HG03097 (cell line): ENCODE measurements at regions not wholly inside any gene's neighbourhood (a gene's known extent, or its start where the extent isn't known, plus 50 kb on each side); places are given as distances from the start of the nearest gene placed in this dataset.

Experiments
- ATAC-seq: cut with Tn5 transposase; IDR thresholded peaks from one replicate; pipeline ENCODE4 v1.9.1; 2021; ENCODE audit not compliant: unreplicated experiment, low FRiP score

DNA sequence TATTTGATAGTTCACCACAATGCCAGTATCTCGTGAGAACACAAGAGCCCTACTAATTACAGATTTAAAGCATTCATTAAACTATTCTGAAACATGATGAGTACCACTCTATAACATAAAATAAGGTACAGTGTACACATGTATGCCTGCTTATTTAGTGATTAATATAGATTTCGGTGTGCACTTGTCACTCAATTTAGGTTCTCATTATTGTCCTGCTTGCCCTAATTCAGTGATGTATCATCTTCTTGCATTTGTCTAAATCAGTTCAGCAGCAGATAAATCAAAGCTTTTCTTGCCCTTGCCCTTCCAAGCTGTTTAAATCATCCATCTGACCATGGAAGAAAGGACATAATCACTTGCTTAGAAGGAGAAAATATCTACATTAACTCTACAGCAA, 359.7 kb downstream of the GXYLT1 start:
- ATAC-seq: no peak

DNA sequence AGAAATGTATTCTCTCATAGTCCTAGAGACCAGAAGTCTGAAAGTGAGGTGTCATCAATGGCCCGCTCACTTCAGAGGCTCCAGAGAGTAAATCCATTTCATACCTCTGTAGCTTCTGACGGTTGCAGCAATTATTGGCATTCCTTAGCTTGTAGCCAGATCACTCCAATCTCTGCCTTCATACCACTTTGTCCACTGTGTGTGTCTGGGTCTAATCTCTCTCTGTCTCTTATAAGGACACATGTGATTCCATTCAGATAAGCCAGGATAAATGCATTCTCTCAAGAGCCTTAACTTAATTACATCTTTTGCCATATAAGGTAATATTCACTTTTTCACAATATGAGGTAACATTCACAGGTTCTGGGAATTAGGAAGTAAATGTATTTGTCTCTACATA, 365.7 kb downstream of the GXYLT1 start:
- no peak for ATAC-seq

DNA sequence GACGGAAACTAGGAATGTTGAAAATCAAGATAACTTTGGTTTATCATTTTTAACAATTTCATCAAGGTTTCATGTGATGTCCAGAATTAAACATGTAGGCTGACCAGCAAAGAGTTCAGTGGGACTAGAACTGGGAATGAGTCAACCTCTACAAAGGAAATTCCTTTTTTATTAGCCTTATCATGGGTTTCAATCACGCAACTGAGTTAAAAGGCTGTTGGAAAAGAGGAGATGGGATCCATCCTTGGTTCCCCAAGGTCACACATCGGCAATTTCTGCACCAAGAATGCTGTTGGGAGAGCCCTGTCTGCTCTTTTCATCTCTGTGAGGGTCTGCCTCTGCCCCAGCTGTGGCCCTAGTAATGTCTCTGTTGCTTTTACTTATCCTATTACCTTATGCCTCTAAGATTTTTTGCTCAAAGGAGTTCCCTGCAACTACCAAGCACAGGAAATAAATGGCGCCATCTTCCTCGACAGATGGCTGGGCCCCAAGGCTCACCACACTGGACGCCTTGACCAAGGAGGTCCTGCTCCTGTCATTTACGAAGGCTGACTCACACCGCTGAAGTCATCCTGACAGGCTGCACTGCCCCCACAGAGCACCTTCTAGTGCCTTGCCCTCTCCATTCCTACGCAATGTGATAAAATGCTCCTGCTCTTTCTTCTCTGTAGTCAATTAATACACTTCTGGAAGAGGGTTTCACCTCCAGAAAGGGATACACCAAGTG, 367.4 kb downstream of the GXYLT1 start:
- no peak for ATAC-seq

DNA sequence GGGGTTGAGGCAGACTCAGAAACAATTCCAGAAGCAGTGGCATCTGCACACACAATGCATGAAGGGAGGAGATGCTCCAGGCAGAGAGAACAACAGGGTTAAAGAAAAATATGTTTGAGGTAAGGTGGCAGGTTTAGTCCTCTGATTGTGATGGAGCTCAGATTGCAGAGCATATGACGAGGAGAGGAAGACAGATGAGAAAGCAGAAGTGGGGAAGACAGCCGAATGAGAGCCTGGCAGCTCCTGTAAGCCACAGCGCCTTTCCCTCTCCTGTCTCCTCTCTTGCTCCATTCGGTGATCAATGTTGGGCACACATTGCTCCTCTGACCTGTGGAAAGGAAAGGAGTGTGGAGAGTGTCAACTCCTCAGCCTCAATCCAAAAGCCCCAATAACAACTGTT, 372.2 kb downstream of the GXYLT1 start:
- no peak for ATAC-seq

DNA sequence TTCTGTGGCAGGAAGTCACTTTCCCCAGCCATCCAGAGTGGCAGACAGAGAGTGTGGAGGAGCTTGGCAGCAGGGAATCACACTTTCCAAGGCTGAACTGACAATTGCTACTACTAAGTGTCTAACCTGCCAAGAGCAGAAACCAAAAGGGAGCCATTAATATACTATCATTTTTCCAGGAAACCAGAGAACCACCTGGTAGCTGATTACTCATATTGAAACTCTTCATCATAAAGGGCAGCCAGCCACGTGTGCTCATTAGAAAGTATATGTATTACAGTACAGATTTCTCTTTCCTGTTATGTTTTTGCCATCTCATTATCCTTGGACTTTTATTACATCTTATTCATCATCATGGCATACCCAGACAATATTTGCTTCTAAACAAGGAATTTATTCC, 374.9 kb downstream of the GXYLT1 start:
- ATAC-seq: peak; percentile 64

DNA sequence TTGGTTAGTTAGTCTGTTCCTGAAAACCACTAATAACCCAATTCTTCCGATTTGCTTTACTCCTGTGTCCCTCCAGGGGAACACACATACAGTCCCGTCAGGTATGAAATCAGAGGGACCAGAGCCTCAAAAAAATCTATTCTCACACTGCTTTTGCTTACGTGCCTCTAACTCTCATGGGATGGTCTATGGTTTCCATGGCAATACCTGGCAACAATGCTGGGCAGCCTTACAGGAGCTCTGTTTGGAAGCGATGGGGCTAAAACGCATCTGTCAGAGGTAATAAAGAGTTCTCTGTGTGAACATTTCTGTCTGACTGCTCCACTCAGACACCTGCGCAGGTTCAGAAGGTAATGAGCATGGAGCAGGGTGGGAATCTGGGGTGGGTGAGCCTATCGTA, 376.2 kb downstream of the GXYLT1 start:
- ATAC-seq: no peak

DNA sequence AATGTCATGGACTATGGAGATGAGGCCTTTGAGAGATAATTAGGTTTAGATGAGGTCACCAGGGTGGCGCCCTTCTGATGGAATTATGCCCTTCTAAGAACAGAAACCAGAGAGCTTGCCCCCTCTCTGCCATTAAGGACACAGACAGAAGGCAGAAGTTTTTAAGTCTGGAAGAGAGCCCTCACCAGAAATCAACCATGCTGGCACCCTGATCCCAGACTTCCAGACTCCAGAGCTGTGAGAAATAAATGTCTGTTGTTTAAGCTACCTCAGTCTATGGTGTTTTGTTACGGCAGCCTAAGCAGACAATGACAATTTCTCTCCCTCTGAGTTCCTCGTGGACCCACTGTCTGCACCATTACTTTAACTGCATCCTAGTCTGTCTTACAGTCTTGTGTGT, 382.0 kb downstream of the GXYLT1 start:
- no peak for ATAC-seq

DNA sequence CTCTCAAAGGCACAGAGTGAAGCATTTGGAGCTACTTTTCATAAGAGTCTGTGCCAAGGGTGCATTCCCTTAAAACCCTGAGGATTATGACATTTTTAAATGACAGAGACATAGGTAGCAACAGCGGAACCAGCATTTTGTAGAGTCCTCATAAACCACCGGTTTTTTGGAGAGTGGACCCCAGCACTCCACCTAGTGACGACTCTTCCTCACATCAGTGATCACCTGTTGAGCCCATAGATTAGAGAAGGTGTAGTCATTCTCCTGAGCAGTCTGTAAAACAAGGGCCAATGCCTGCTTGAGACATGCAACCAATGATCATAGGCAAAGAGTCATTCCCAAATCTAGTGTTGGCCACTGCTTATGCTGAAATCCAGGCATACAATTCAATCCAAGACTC, 399.1 kb downstream of the GXYLT1 start:
- no peak for ATAC-seq

DNA sequence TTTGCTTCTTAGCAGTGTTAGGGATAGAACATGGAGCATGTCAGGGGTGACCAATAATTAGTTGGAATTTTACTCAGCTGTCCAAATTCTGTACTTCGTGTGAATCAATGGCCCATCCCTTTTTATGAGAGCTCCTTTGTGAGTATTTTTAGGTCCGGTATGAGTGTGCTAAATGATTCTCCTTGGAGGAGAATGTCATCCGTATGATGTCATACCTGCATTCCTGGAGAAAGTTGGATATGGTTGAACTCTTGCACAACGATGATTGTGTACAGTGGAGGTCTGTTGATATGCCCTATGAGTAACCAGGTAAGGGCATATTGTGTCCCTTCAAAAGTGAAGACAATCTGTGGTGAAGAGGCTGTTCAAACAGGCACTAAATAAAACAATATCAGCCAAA, 400.8 kb downstream of the GXYLT1 start:
- no peak for ATAC-seq

DNA sequence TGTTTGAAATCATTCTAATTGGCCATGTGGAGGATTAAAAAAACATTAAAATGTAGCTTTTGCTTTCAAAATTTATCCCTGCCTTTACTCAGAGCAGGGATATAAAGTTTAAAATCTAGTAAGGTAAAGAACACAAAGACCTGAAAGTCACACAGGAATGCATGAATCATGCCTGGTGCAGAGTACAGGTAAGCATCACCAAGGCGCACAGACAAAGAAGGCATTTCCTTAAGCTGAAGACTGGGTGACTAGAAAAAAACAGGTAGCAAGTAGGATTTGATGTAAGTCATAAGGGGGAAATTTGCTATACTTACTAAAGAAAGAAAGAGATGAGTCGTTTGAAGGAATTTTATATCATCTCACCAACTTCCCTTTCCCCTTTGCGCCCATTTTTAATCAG, 405.6 kb downstream of the GXYLT1 start:
- ATAC-seq: no peak

DNA sequence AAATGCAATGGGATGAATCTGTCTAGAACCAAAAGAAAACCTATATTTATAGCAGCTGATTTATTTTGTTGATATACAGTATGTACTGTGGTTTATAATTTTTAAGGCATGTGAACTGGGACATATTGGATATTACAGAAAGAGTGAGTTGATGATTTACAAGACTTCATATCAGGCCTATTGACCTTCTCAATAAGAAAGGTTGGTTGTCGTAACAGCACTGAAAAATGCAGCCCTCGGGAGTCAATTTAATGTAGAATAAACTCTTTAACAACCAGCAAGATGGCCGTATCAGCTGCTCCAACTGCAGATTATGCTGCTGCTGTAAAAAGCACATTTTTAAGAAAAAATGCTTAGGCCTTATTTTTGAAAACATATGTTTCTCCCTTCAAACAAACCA, 407.3 kb downstream of the GXYLT1 start:
- no peak for ATAC-seq

DNA sequence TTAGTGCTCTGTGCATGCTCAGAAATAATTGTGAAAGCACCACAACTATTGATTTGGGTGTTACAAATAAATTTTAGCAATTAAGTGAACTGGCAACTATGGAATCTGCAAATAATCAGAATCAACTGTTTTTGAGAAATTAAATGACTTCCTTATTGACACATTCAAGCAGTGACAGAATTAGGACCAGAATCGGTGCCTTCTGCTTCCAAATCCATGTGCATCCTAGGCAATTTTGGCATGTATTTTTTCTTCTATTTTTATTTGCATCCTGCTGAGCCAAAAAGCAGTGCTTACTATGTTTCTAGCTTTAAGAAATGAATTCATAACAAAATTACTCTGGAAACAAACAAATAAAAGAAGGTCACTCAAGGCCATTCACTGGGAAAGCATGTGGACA, 408.2 kb downstream of the GXYLT1 start:
- ATAC-seq: no peak

DNA sequence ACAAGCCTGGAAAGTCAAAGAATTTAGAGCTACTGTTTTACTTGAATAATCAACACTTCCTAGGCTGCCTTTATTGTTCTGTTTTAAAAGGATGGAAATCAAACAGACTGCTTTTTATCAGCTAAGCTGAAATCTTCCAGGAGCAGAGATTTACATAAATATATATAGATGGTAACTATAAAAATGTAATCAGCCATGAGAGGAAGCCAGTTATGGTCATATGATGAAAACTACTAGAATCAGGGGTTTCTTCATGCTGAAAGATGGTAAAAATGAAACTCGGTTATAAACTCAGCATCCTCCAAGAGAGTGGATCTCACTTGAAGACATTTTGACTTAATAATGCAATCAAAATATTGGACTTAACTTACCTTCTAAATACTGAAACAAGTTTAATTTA, 413.0 kb downstream of the GXYLT1 start:
- ATAC-seq: no peak

DNA sequence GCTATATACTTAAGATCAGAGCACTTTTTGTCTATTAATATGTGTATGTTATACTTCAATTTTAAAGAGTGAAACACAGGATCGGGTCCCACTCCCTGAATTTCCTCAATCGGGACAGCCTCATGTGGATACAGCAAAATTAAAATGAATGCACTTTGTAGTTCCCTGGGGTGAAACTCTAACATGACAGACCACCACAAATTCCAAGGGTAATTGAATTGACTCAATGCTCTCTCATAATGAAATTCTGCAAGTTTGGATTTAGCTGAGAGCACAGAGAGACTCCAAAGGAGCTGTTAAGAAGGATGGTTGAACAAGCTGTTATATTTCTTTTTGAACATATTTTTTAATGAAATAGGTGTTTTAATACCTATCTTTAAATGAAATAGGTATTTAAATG, 413.6 kb downstream of the GXYLT1 start:
- ATAC-seq: no peak

DNA sequence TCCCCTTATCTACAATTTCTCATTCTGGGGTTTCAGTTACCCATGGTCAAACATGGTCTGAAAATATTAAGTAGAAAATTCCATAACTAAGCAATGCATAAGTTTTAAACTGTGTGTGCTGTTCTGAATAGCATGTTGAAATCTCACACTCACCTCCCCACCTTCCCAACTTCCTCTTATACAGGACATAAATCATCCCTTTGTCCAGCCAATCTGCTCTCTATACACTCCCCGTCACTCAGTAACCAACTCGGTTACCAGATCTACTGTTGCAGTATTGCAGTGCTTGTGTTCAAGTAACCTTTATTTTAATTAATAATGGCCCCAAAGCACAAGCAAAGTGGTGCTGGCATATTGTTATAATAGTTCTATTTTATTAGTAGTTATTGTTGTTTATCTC, 420.5 kb downstream of the GXYLT1 start:
- no peak for ATAC-seq

DNA sequence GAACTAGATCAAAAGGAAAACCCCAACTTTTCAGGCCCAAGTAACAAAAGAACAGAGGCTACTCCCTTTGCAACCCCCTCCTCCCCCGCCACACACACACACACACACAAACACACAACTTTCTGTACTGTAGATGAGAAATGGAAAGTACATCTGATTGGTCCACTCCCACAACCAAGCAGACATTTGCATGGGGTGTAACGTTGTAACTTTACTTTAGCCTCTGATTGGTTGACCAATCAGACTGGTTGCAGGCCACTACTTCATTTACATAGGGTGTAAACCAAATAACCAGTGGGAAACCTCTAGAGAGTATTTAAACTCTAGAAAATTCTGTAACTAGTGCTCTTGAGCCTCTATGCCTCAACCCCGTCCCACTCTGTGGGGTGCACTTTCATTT, 425.5 kb downstream of the GXYLT1 start:
- no peak for ATAC-seq

DNA sequence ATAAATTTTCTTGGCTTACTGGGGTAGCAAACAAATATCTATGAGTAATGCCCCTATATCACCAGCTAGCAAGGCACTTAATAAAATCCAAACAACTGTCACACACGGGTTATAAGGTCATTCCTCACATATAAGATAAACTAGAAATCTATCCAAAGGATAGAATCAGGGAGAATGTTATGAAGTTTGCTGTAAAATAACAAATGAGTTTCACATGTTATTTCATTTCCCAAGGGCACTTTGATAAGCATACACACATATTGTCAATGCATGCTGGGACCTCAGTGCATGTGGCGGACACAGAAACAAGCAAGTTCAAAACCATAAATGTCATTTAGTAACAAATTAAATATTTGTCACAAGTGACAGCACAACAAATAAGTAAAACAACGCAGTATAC, 429.4 kb downstream of the GXYLT1 start:
- no peak for ATAC-seq

DNA sequence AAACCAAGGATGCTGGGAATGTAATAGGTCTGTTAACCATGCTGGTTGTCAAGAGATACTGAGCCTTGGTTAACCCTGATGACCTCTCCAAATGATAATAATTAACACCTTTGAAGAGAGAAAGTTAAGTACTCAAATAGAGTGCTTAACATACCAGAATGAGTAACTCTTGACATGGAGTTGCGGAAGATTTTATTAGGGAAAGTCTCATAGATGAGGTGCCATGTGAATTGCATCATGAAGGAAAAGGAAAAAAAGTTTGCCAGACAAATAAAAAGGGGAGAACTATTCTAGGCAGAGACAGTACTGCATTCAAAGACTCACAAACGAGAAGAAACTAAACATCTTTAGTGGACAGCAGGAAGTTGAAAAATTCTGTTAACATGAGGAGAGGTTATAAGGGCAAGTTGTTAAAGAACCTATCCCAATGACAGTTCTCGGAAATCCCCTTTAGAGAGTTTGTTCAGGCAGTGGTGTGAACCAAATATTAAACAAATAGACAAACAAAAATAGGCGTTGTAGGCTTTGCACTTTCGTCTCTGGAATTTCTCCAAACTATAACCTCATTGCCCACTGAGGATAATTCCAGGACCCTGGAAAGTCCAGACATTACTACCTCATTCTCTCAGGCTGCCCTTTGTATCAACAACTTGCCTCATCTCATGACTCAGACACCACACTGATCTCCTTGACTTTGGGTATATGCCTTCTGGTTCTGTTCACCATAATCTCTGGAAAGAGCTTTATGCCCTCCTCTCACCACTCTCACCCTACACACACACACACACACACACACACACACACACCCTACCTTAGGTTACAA, 435.0 kb downstream of the GXYLT1 start:
- ATAC-seq: no peak

DNA sequence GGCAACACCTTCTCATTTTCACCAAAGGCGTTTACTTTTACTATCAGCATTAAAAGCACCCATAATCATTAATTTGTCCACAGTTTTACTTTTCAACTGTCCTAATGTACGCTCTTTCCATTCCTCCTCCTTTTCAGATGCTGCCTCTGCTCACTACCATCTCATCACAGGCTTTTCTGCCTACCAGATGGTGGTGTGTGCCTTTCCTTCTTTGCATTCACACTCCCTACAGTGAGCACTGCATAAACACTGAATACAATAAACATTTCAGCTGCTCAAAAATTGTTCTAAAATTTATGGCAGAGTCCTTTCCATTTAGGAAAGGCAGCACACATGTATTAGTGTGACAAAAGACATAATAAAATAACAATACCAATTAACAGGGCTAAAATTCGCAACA, 435.7 kb downstream of the GXYLT1 start:
- no peak for ATAC-seq

DNA sequence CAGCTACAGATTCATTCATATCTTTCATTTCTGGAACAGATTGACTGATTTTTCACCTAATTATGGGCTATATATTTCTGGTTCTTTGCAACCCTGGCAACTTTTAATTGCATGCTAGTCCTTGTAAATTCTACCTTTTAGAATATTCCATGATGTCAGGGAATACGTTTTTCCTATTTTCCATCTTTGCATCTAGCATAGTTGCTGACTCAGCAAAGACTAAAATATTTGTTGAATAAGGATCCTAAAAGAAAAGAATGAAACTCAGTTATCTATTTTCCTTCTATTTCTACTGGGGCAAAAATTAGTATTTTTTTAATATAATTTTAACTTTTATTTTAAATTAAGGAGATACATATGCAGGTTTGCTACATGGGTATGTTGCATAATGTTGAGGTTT, 438.3 kb downstream of the GXYLT1 start:
- no peak for ATAC-seq

DNA sequence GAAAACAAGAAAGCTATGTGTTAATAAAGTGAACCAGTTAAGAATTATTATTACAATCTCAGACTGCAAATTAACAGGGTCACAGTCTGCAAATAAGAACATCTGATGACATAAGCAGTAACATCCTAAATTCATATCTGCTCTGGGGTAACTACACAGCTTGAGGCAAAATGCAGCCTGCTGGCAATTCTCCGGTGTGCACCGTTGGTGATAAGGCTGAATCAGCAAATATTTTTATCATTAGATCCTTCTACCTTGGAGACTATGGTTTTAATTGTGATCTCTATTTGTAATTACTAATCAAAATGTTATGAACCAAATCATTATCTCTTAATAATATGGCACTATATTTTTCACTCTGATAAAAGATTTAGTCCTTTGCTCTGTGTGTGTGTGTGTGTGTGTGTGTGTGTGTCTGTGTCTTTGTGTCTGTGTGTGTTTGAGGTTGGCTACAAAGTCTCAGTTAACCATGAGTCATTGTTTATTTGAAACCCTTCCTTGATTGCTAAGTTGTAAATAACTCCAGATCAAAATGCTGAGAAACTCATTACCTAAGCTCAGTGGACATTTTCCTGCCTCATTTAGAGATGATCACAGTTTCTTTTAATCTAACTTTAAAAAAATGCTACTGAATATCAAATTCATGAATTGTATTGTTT, 442.6 kb downstream of the GXYLT1 start:
- no peak for ATAC-seq

DNA sequence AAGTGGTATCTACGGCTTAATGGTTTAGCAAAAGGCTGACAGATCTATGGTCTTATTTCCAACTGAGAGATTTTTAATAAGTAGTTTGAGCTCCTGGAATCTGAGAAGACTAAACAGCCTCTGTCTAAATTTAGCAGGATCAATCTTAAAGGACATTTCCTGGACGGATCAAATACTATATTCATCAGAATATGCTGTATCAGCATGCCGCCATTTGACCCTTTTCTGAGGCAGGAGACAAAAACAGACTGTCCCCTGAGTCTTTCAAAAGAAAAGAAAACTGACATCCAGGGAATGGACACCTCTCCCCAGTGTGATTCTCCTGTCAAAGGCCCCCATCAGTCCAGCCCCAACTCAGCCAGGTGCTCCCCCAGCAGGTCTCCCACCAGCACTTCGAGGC, 443.7 kb downstream of the GXYLT1 start:
- no peak for ATAC-seq
